MM.1S (cell line): ENCODE measurements at regions not wholly inside any gene's neighbourhood (a gene's known extent, or its start where the extent isn't known, plus 50 kb on each side); places are given as distances from the start of the nearest gene placed in this dataset.

Experiments used
- DNase-seq: peaks from one replicate; pipeline ENCODE4 v3.0.0-alpha.2; 2015
- H2AFZ ChIP-seq: fragments of 300-600 bp; sonication (generic); 2 replicates; pipeline ENCODE4 v1.6.0; 2016; ENCODE audit warnings: antibody characterized with exemption, low read length
- H3F3A ChIP-seq: fragments of 300-600 bp; sonication (generic); 2 replicates; pipeline ENCODE4 v1.6.1; 2016; ENCODE audit warnings: mild to moderate bottlenecking, antibody characterized with exemption, low read length, moderate library complexity, mixed read lengths; ENCODE audit not compliant: insufficient read depth
- H3K27ac ChIP-seq: fragments of 300-600 bp; sonication (generic); 2 replicates; pipeline ENCODE4 v1.5.1; 2016; ENCODE audit warnings: mild to moderate bottlenecking, low read length
- H3K27me3 ChIP-seq: fragments of 300-600 bp; sonication (generic); replicated peaks from 2 replicates; pipeline ENCODE4 v1.6.0; 2016; ENCODE audit warnings: low read length; ENCODE audit not compliant: insufficient read depth
- H3K36me3 ChIP-seq: fragments of 300-600 bp; sonication (generic); replicated peaks from 2 replicates; pipeline ENCODE4 v1.6.1; 2016; ENCODE audit warnings: mild to moderate bottlenecking, low read length, mixed read lengths; ENCODE audit not compliant: insufficient read depth
- H3K4me1 ChIP-seq: fragments of 300-600 bp; sonication (generic); 2 replicates; pipeline ENCODE4 v1.6.1; 2016; ENCODE audit warnings: low read length, mixed read lengths
- H3K4me2 ChIP-seq: fragments of 300-600 bp; sonication (generic); 2 replicates; pipeline ENCODE4 v1.6.0; 2016; ENCODE audit warnings: low read depth, low read length
- H3K4me3 ChIP-seq: fragments of 300-600 bp; sonication (generic); 2 replicates; pipeline ENCODE4 v1.5.1; 2016; ENCODE audit warnings: low read length, mixed read lengths
- H3K79me2 ChIP-seq: fragments of 300-600 bp; sonication (generic); 2 replicates; pipeline ENCODE4 v1.6.1; 2016; ENCODE audit warnings: mixed run types, low read length, mixed read lengths
- H3K9ac ChIP-seq: fragments of 300-600 bp; sonication (generic); 2 replicates; pipeline ENCODE4 v1.6.1; 2016; ENCODE audit warnings: low read length, mixed read lengths
- H3K9me2 ChIP-seq: fragments of 300-600 bp; sonication (generic); replicated peaks from 2 replicates; pipeline ENCODE4 v1.6.1; 2016; ENCODE audit warnings: mild to moderate bottlenecking, low read length, mixed read lengths; ENCODE audit not compliant: insufficient read depth
- H3K9me3 ChIP-seq: fragments of 300-600 bp; sonication (generic); replicated peaks from 2 replicates; pipeline ENCODE4 v1.6.1; 2016; ENCODE audit warnings: mild to moderate bottlenecking, low read length, mixed read lengths; ENCODE audit not compliant: insufficient read depth
- H4K20me1 ChIP-seq: fragments of 300-600 bp; sonication (generic); 2 replicates; pipeline ENCODE4 v1.6.1; 2016; ENCODE audit warnings: mild to moderate bottlenecking, low read length, moderate library complexity, mixed read lengths; ENCODE audit not compliant: insufficient read depth
- CTCF ChIP-seq: fragments of 300-600 bp; sonication (generic); IDR thresholded peaks from 2 replicates; pipeline ENCODE4 v1.5.1; 2016; ENCODE audit warnings: antibody characterized with exemption, low read length, mixed read lengths
- EZH2 ChIP-seq: fragments of 300-600 bp; sonication (generic); optimal IDR thresholded peaks from 2 replicates; pipeline ENCODE3; 2017; ENCODE audit warnings: low read depth, mild to moderate bottlenecking, antibody characterized with exemption, low read length, mixed read lengths
- EZH2phosphoT487 ChIP-seq: fragments of 300-600 bp; sonication (generic); IDR thresholded peaks from 2 replicates; pipeline ENCODE4 v1.6.1; 2018; ENCODE audit warnings: antibody characterized with exemption, low read length

- Histone ChIP-seq H3K4me1 (no peaks in the 10 kb centered on the region), H3F3A (no peaks in the 10 kb centered on the region), H2AFZ (no peak overlapping the region), H3K9me2 (no peaks in the 10 kb centered on the region), H3K4me3 (no peak overlapping the region), H3K36me3 (no peaks in the 10 kb centered on the region), H4K20me1 (no peaks in the 10 kb centered on the region), H3K4me2 (no peak overlapping the region), H3K79me2 (no peaks in the 10 kb centered on the region), H3K27ac (no peak overlapping the region), H3K27me3 (no peaks in the 10 kb centered on the region), H3K9me3 (no peaks in the 10 kb centered on the region), H3K9ac (no peak overlapping the region)
- DNase-seq = no peak
- TF ChIP-seq EZH2phosphoT487 (no peak), EZH2 (no peak), CTCF (no peak)
These were observed 93.7 kb downstream of the OAT start for GRCh38 chr10:124324856-124325632.

GRCh38 chr10:124324451-124324850, 94.3 kb downstream of the OAT start:
- H3K4me1 ChIP-seq = no peaks in the 10 kb centered on the region
- no peak overlapping the region for H3K4me2 ChIP-seq
- no peak overlapping the region for H2AFZ ChIP-seq
- no peak for TF ChIP-seq CTCF
- TF ChIP-seq EZH2phosphoT487 = no peak
- no peak for TF ChIP-seq EZH2
- no peak overlapping the region for H3K27ac ChIP-seq
- H3K79me2 ChIP-seq = no peaks in the 10 kb centered on the region
- H3K36me3 ChIP-seq = no peaks in the 10 kb centered on the region
- H3K9me3 ChIP-seq = no peaks in the 10 kb centered on the region
- no peaks in the 10 kb centered on the region for H3F3A ChIP-seq
- H3K27me3 ChIP-seq = no peaks in the 10 kb centered on the region
- no peaks in the 10 kb centered on the region for H4K20me1 ChIP-seq
- no peak overlapping the region for H3K4me3 ChIP-seq
- no peak overlapping the region for H3K9ac ChIP-seq
- DNase-seq = no peak
- no peaks in the 10 kb centered on the region for H3K9me2 ChIP-seq

- no peaks in the 10 kb centered on the region for H4K20me1 ChIP-seq
- H3K4me3 ChIP-seq = no peak overlapping the region
- H3K27me3 ChIP-seq = no peaks in the 10 kb centered on the region
- no peak for DNase-seq
- H3K27ac ChIP-seq = no peak overlapping the region
- no peaks in the 10 kb centered on the region for H3K9me2 ChIP-seq
- H3K79me2 ChIP-seq = no peaks in the 10 kb centered on the region
- no peak overlapping the region for H3K4me2 ChIP-seq
- H3K9ac ChIP-seq = no peak overlapping the region
- no peak overlapping the region for H2AFZ ChIP-seq
- H3K36me3 ChIP-seq = no peaks in the 10 kb centered on the region
- no peaks in the 10 kb centered on the region for H3K4me1 ChIP-seq
- TF ChIP-seq EZH2 = no peak
- TF ChIP-seq CTCF = no peak
- no peak for TF ChIP-seq EZH2phosphoT487
- no peaks in the 10 kb centered on the region for H3F3A ChIP-seq
- H3K9me3 ChIP-seq = no peaks in the 10 kb centered on the region
These were observed 94.9 kb downstream of the OAT start for GRCh38 chr10:124323806-124324205.
